Adrenal gland (tissue), 9 donors: ENCODE measurements at regions not wholly inside any gene's neighbourhood (a gene's known extent, or its start where the extent isn't known, plus 50 kb on each side); places are given as distances from the start of the nearest gene placed in this dataset.

ENCODE experiments used
- DNase-seq, 7 donors: peaks; one replicate each; pipeline ENCODE4 v3.0.0-alpha.2; 2019 to 2020
- H3K27ac ChIP-seq, 5 donors: fragments of 200-600 bp; sonication (generic) in 4 of 5; 1 replicate in 3 of 5; 2 replicates in 2 of 5; pipeline versions ENCODE4 v1.5.1 to v1.8.0; 2016 to 2020; ENCODE audit warnings: mild to moderate bottlenecking in 1 of 5
- H3K27me3 ChIP-seq: fragments of 200-600 bp; 2 replicates; pipeline ENCODE4 v1.8.0; 2021
- H3K36me3 ChIP-seq, 2 donors: fragments of 200-600 bp; replicated peaks in 1 of 2; 1 replicate in 1 of 2; 2 replicates in 1 of 2; pipeline versions ENCODE4 v1.5.1 to v1.8.0; 2018 to 2022
- H3K4me1 ChIP-seq, 2 donors: fragments of 200-600 bp; replicated peaks in 1 of 2; 1 replicate in 1 of 2; 2 replicates in 1 of 2; pipeline versions ENCODE4 v1.5.1 to v1.8.0; 2018 to 2021
- H3K4me3 ChIP-seq, 4 donors: fragments of 200-600 bp; sonication (generic) in 3 of 4; one replicate each; pipeline ENCODE4 v1.5.1; 2016 to 2018
- H3K9me3 ChIP-seq, 3 donors: fragments of 200-600 bp; sonication (generic) in 1 of 3; replicated peaks in 1 of 3; 1 replicate in 2 of 3; 2 replicates in 1 of 3; pipeline versions ENCODE4 v1.5.1 to v1.8.0; 2016 to 2021
- CTCF ChIP-seq, 6 experiments: fragments of 450-650 bp in 4 of 6; fragments of 200-600 bp in 2 of 6; sonication (generic) in 1 of 6; IDR thresholded peaks; 1 replicate in 5 of 6; 2 replicates in 1 of 6; pipeline versions ENCODE4 v1.5.1 to v1.8.0; 2016 to 2021; ENCODE audit warnings: antibody characterized with exemption in 6 of 6, mild to moderate bottlenecking in 2 of 6, moderate library complexity in 1 of 6
- POLR2A ChIP-seq, 2 donors: fragments of 450-650 bp; IDR thresholded peaks; one replicate each; pipeline ENCODE4 v1.6.1; 2017; ENCODE audit warnings: antibody characterized with exemption in 2 of 2, mild to moderate bottlenecking in 2 of 2, moderate library complexity in 1 of 2
- WGBS, 4 donors: extraction: QIAGEN DNeasy Blood & Tissue Kit in 2 of 4; methylation state at CpG; one replicate each; pipeline versions ENCODE4 v1.1.5 to v1.1.7; 2013 to 2017; 5-methylcytosine and 5-hydroxymethylcytosine counted together
- intact Hi-C, 2 donors: fragments of 100-400 bp; cut with DNase I; formaldehyde crosslinking; loops; one replicate each; pipeline versions ENCODE4 v1.14.1 to v1.15.0; 2022 to 2023
- donor health status: healthy with polysubstance abuse.
- donor health status: Bipolar disorder and iron deficiency.
- donor health status: DM: yes; HTN: yes; CAD: no.
- donor health status: DM: no; HTN: no; CAD: no.
- donor health status: DM: no; HTN: no; CAD: no.

GRCh38 chr10:83862723-83863122 lies 276.6 kb upstream of the GHITM start:
- no peak overlapping the region for H3K27ac ChIP-seq
- H3K4me1 ChIP-seq = no peaks in the 10 kb centered on the region
- intact Hi-C loops = no loop called here
- DNase-seq = no peak
- H3K27me3 ChIP-seq = no peaks in the 10 kb centered on the region
- no peaks in the 10 kb centered on the region for H3K9me3 ChIP-seq
- H3K36me3 ChIP-seq = no peaks in the 10 kb centered on the region
- no peak overlapping the region for H3K4me3 ChIP-seq
- TF ChIP-seq POLR2A (IDR thresholded peaks at IDR 0.05) (no peak), CTCF (IDR thresholded peaks at IDR 0.05) (no peak)

- no peak for DNase-seq
- H3K9me3 ChIP-seq = no peaks in the 10 kb centered on the region
- TF ChIP-seq CTCF (IDR thresholded peaks at IDR 0.05) (no peak), POLR2A (IDR thresholded peaks at IDR 0.05) (no peak)
- intact Hi-C loops = no loop called here
- no peaks in the 10 kb centered on the region for H3K27me3 ChIP-seq
- H3K4me3 ChIP-seq = no peak overlapping the region
- H3K27ac ChIP-seq = no peak overlapping the region
- no peaks in the 10 kb centered on the region for H3K36me3 ChIP-seq
- 91 to 97% (median 95%) methylated on average over 7 of the region's 7 CpGs for WGBS, 4 donors
- no peaks in the 10 kb centered on the region for H3K4me1 ChIP-seq
Observed at GRCh38 chr10:83863283-83863966, 275.9 kb upstream of the GHITM start.

- 90 to 95% (median 92%) methylated on average over 6 of the region's 6 CpGs for WGBS, 4 donors
- DNase-seq = no peak
- H3K36me3 ChIP-seq = no peaks in the 10 kb centered on the region
- no peaks in the 10 kb centered on the region for H3K4me1 ChIP-seq
- no peak for TF ChIP-seq POLR2A (IDR thresholded peaks at IDR 0.05)
- no peak for TF ChIP-seq CTCF (IDR thresholded peaks at IDR 0.05)
- intact Hi-C loops = no loop called here
- H3K27ac ChIP-seq = no peak overlapping the region
- no peak overlapping the region for H3K4me3 ChIP-seq
- no peaks in the 10 kb centered on the region for H3K27me3 ChIP-seq
- no peaks in the 10 kb centered on the region for H3K9me3 ChIP-seq
Observed at GRCh38 chr10:83869898-83870297, 269.4 kb upstream of the GHITM start.

- no peaks in the 10 kb centered on the region for H3K27me3 ChIP-seq
- DNase-seq = peak; percentile 60 to 89 (median 79)
- H3K4me1 ChIP-seq = no peaks in the 10 kb centered on the region
- TF ChIP-seq CTCF (IDR thresholded peaks at IDR 0.05) = peak; percentile 84 to 97 (median 91)
- TF ChIP-seq POLR2A (IDR thresholded peaks at IDR 0.05) = no peak
- H3K36me3 ChIP-seq = no peaks in the 10 kb centered on the region
- no peaks in the 10 kb centered on the region for H3K9me3 ChIP-seq
- no peak overlapping the region for H3K4me3 ChIP-seq
- 26 to 36% (median 28%) methylated on average over 13 to 18 of the region's 18 CpGs for WGBS, 4 donors
- no peak overlapping the region for H3K27ac ChIP-seq
- intact Hi-C loops = no loop called here
Observed at GRCh38 chr10:83871187-83872081, 267.9 kb upstream of the GHITM start.
